ENCODE measurements at regions not wholly inside any gene's neighbourhood (a gene's known extent, or its start where the extent isn't known, plus 50 kb on each side); places are given as distances from the start of the nearest gene placed in this dataset.

- ATAC-seq (no peak), DNase-seq (no peak)
- TF ChIP-seq CTCF (IDR thresholded peaks at IDR 0.05): no peak
- H3K27me3 ChIP-seq: peaks cover 74 to 100% of the 10 kb centered on the region in 2 donors
- H3K4me1 ChIP-seq: no peaks in the 10 kb centered on the region
- H3K4me3 ChIP-seq: no peak overlapping the region
- H3K27ac ChIP-seq: no peak overlapping the region
- no peaks in the 10 kb centered on the region for H3K9me3 ChIP-seq
- intact Hi-C loops (cut with DNase I): no loop called here
- no peaks in the 10 kb centered on the region for H3K36me3 ChIP-seq
Observed at GRCh38 chr10:100684688-100685235, 60.6 kb upstream of the PAX2 start.

- TF ChIP-seq CTCF (IDR thresholded peaks at IDR 0.05): no peak
- Histone ChIP-seq H3K4me3 (no peak overlapping the region), H3K27ac (no peak overlapping the region), H3K27me3 (peaks cover 71 to 100% of the 10 kb centered on the region in 2 donors), H3K4me1 (no peaks in the 10 kb centered on the region), H3K36me3 (no peaks in the 10 kb centered on the region), H3K9me3 (no peaks in the 10 kb centered on the region)
- intact Hi-C loops (cut with DNase I): no loop called here
- no peak for DNase-seq
- no peak for ATAC-seq
Observed at GRCh38 chr10:100685331-100685730, 60.1 kb upstream of the PAX2 start.

GRCh38 chr10:100687143-100688003 lies 58.0 kb upstream of the PAX2 start:
- Histone ChIP-seq H3K27me3 (peaks cover 59 to 100% of the 10 kb centered on the region in 2 donors), H3K9me3 (no peaks in the 10 kb centered on the region), H3K4me1 (no peaks in the 10 kb centered on the region), H3K4me3 (no peak overlapping the region), H3K27ac (no peak overlapping the region), H3K36me3 (no peaks in the 10 kb centered on the region)
- TF ChIP-seq CTCF (IDR thresholded peaks at IDR 0.05): no peak
- ATAC-seq: no peak
- no peak for DNase-seq
- intact Hi-C loops (cut with DNase I): no loop called here

GRCh38 chr10:100688201-100688600 lies 57.2 kb upstream of the PAX2 start:
- intact Hi-C loops (cut with DNase I): no loop called here
- Histone ChIP-seq H3K4me3 (no peak overlapping the region), H3K9me3 (no peaks in the 10 kb centered on the region), H3K27me3 (peaks cover 57 to 100% of the 10 kb centered on the region in 2 donors), H3K36me3 (no peaks in the 10 kb centered on the region), H3K27ac (no peak overlapping the region), H3K4me1 (no peaks in the 10 kb centered on the region)
- ATAC-seq (no peak), DNase-seq (no peak)
- TF ChIP-seq CTCF (IDR thresholded peaks at IDR 0.05): no peak

GRCh38 chr10:100693821-100694220 lies 51.6 kb upstream of the PAX2 start:
- H3K4me3 ChIP-seq: no peak overlapping the region
- peaks cover 3 to 82% of the 10 kb centered on the region in 2 donors for H3K27me3 ChIP-seq
- no peaks in the 10 kb centered on the region for H3K4me1 ChIP-seq
- no peak for ATAC-seq
- H3K9me3 ChIP-seq: no peaks in the 10 kb centered on the region
- DNase-seq: no peak
- TF ChIP-seq CTCF (IDR thresholded peaks at IDR 0.05): no peak
- intact Hi-C loops (cut with DNase I): no loop called here
- no peak overlapping the region for H3K27ac ChIP-seq
- H3K36me3 ChIP-seq: no peaks in the 10 kb centered on the region

Measured in left lung (tissue), 4 donors.